HG03097 (cell line): ENCODE measurements at regions not wholly inside any gene's neighbourhood (a gene's known extent, or its start where the extent isn't known, plus 50 kb on each side); places are given as distances from the start of the nearest gene placed in this dataset.

Source experiments
- ATAC-seq: cut with Tn5 transposase; IDR thresholded peaks from one replicate; pipeline ENCODE4 v1.9.1; 2021; ENCODE audit not compliant: unreplicated experiment, low FRiP score

GRCh38 chr2:217491271-217491670, 511.5 kb downstream of the TNS1 start:
- no peak for ATAC-seq

GRCh38 chr2:217489145-217489960, 513.4 kb downstream of the TNS1 start:
- no peak for ATAC-seq

- no peak for ATAC-seq
Observed at GRCh38 chr2:217484046-217484445, 518.7 kb downstream of the TNS1 start.

GRCh38 chr2:217482056-217482710, 520.6 kb downstream of the TNS1 start:
- no peak for ATAC-seq

- no peak for ATAC-seq
Observed at GRCh38 chr2:217481577-217481976, 521.2 kb downstream of the TNS1 start.

- no peak for ATAC-seq
Observed at GRCh38 chr2:217479566-217479965, 523.2 kb downstream of the TNS1 start.

GRCh38 chr2:217478831-217479455, 523.9 kb downstream of the TNS1 start:
- ATAC-seq, result no peak

GRCh38 chr2:217477583-217477982, 525.2 kb downstream of the TNS1 start:
- no peak for ATAC-seq

- no peak for ATAC-seq
Observed at GRCh38 chr2:217475791-217476190, 527.0 kb downstream of the TNS1 start.

- no peak for ATAC-seq
Observed at GRCh38 chr2:217475101-217475500, 527.7 kb downstream of the TNS1 start.

GRCh38 chr2:217471319-217471718, 531.5 kb downstream of the TNS1 start:
- no peak for ATAC-seq

GRCh38 chr2:217469203-217469810, 533.5 kb downstream of the TNS1 start:
- no peak for ATAC-seq

- ATAC-seq, result no peak
Observed at GRCh38 chr2:217468042-217468830, 534.6 kb downstream of the TNS1 start.

GRCh38 chr2:217467331-217467730, 535.5 kb downstream of the TNS1 start:
- ATAC-seq, result no peak

GRCh38 chr2:217466805-217467204, 536.0 kb downstream of the TNS1 start:
- no peak for ATAC-seq

GRCh38 chr2:217466104-217466503, 536.7 kb downstream of the TNS1 start:
- ATAC-seq, result no peak

GRCh38 chr2:217465100-217465499, 537.7 kb downstream of the TNS1 start:
- ATAC-seq, result no peak

GRCh38 chr2:217463402-217464075, 539.3 kb downstream of the TNS1 start:
- no peak for ATAC-seq

- no peak for ATAC-seq
Observed at GRCh38 chr2:217462121-217462520, 540.7 kb downstream of the TNS1 start.

- ATAC-seq, result no peak
Observed at GRCh38 chr2:217461674-217462073, 541.1 kb downstream of the TNS1 start.
